ENCODE measurements at regions not wholly inside any gene's neighbourhood (a gene's known extent, or its start where the extent isn't known, plus 50 kb on each side); places are given as distances from the start of the nearest gene placed in this dataset.

GRCh38 chr6:113353392-113353791, 503.8 kb upstream of the MARCKS start:
- Histone ChIP-seq H3K27ac (no peak overlapping the region), H3K4me3 (no peak overlapping the region), H3K9me3 (no peaks in the 10 kb centered on the region), H3K27me3 (no peaks in the 10 kb centered on the region), H3K4me1 (peaks cover 0 to 9% (median 5%) of the 10 kb centered on the region in 4 donors), H3K36me3 (no peaks in the 10 kb centered on the region)
- DNase-seq, result no peak
- intact Hi-C loops (cut with DNase I; ENCODE audit: low total_unique reads), result no loop called here
- TF ChIP-seq CTCF (IDR thresholded peaks at IDR 0.05), result no peak

GRCh38 chr6:113354204-113354895, 502.8 kb upstream of the MARCKS start:
- DNase-seq, result no peak
- TF ChIP-seq CTCF (IDR thresholded peaks at IDR 0.05), result no peak
- Histone ChIP-seq H3K36me3 (no peaks in the 10 kb centered on the region), H3K4me1 (peaks cover 0 to 9% (median 5%) of the 10 kb centered on the region in 4 donors), H3K27ac (no peak overlapping the region), H3K27me3 (no peaks in the 10 kb centered on the region), H3K4me3 (no peak overlapping the region), H3K9me3 (no peaks in the 10 kb centered on the region)
- intact Hi-C loops (cut with DNase I; ENCODE audit: low total_unique reads), result no loop called here

GRCh38 chr6:113356139-113356538, 501.0 kb upstream of the MARCKS start:
- no peaks in the 10 kb centered on the region for H3K9me3 ChIP-seq
- intact Hi-C loops (cut with DNase I; ENCODE audit: low total_unique reads), result no loop called here
- DNase-seq, result no peak
- H3K27me3 ChIP-seq, result no peaks in the 10 kb centered on the region
- H3K36me3 ChIP-seq, result no peaks in the 10 kb centered on the region
- no peak overlapping the region for H3K4me3 ChIP-seq
- H3K4me1 ChIP-seq, result peaks cover 0 to 9% (median 5%) of the 10 kb centered on the region in 4 donors
- no peak for TF ChIP-seq CTCF (IDR thresholded peaks at IDR 0.05)
- no peak overlapping the region for H3K27ac ChIP-seq

- Histone ChIP-seq H3K36me3 (no peaks in the 10 kb centered on the region), H3K4me3 (no peak overlapping the region), H3K9me3 (no peaks in the 10 kb centered on the region), H3K27ac (no peak overlapping the region), H3K27me3 (no peaks in the 10 kb centered on the region), H3K4me1 (peaks cover 0 to 7% (median under 1%) of the 10 kb centered on the region in 4 donors)
- intact Hi-C loops (cut with DNase I; ENCODE audit: low total_unique reads), result no loop called here
- DNase-seq, result no peak
- TF ChIP-seq CTCF (IDR thresholded peaks at IDR 0.05), result no peak
These were observed 500.1 kb upstream of the MARCKS start for GRCh38 chr6:113357041-113357440.

- Histone ChIP-seq H3K4me3 (no peak overlapping the region), H3K27me3 (no peaks in the 10 kb centered on the region), H3K4me1 (no peaks in the 10 kb centered on the region), H3K9me3 (no peaks in the 10 kb centered on the region), H3K36me3 (no peaks in the 10 kb centered on the region), H3K27ac (no peak overlapping the region)
- intact Hi-C loops (cut with DNase I; ENCODE audit: low total_unique reads), result no loop called here
- TF ChIP-seq CTCF (IDR thresholded peaks at IDR 0.05), result no peak
- DNase-seq, result no peak
These were observed 499.0 kb upstream of the MARCKS start for GRCh38 chr6:113358063-113358583.

Measured in tibial artery (tissue), 4 donors.